Transverse colon (tissue), 4 donors: ENCODE measurements at regions not wholly inside any gene's neighbourhood (a gene's known extent, or its start where the extent isn't known, plus 50 kb on each side); places are given as distances from the start of the nearest gene placed in this dataset.

Experiments
- DNase-seq: peaks from one replicate; pipeline ENCODE4 v3.0.0-alpha.2; 2019
- H3K27ac ChIP-seq, 4 donors: fragments of 200-600 bp; sonication (generic); 2 replicates each; pipeline ENCODE4 v1.5.1; 2016 to 2018; ENCODE audit warnings: inconsistent platforms in 4 of 4
- H3K27me3 ChIP-seq: fragments of 200-600 bp; sonication (generic); 2 replicates; pipeline ENCODE4 v1.5.1; 2017; ENCODE audit warnings: inconsistent platforms
- H3K36me3 ChIP-seq, 4 donors: fragments of 200-600 bp; sonication (generic); 2 replicates each; pipeline ENCODE4 v1.5.1; 2017 to 2019; ENCODE audit warnings: inconsistent platforms in 4 of 4
- H3K4me1 ChIP-seq, 4 donors: fragments of 200-600 bp; sonication (generic); 2 replicates each; pipeline ENCODE4 v1.5.1; 2017 to 2020; ENCODE audit warnings: inconsistent platforms in 4 of 4
- H3K4me3 ChIP-seq, 4 donors: fragments of 200-600 bp; sonication (generic); 1 replicate in 1 of 4; 2 replicates in 3 of 4; pipeline versions ENCODE4 v1.5.1 to v1.6.1; 2017 to 2019; ENCODE audit warnings: inconsistent platforms in 4 of 4
- H3K9me3 ChIP-seq, 2 donors: fragments of 200-600 bp; sonication (generic); 2 replicates each; pipeline ENCODE4 v1.5.1; 2017 to 2019; ENCODE audit warnings: inconsistent platforms in 2 of 2
- EP300 ChIP-seq: sonication (generic); formaldehyde crosslinking; IDR thresholded peaks from one replicate; pipeline ENCODE4 v1.6.1; 2017; ENCODE audit warnings: antibody characterized with exemption, low read depth
- POLR2A ChIP-seq: fragments of 450-650 bp; IDR thresholded peaks from one replicate; pipeline ENCODE4 v1.6.1; 2016; ENCODE audit warnings: antibody characterized with exemption, mild to moderate bottlenecking, moderate library complexity
- POLR2AphosphoS5 ChIP-seq, 3 donors: sonication (generic); formaldehyde crosslinking; IDR thresholded peaks; one replicate each; pipeline ENCODE4 v1.6.1; 2016; ENCODE audit warnings: antibody characterized with exemption in 3 of 3
- WGBS, 2 donors: methylation state at CpG; one replicate each; pipeline ENCODE4 v1.1.5; 2018; ENCODE audit warnings: low coverage in 1 of 2; 5-methylcytosine and 5-hydroxymethylcytosine counted together
- in situ Hi-C, 4 donors: fragments of 200-750 bp; cut with MboI; loops; one replicate each; pipeline versions ENCODE4 v1.15.0 to v1.15.1; 2017; ENCODE audit warnings: low sequenced_read_pairs in 3 of 4, low pct_ligation_motif_present in 1 of 4, low pct_unique_long_range_greater_than_20kb in 1 of 4
- intact Hi-C: fragments of 100-400 bp; cut with DNase I; formaldehyde crosslinking; loops from one replicate; pipeline ENCODE4 v1.15.1; 2023; ENCODE audit warnings: low total_unique reads
- TF ChIP-seq, protein P1 (sequence below), 5 experiments: fragments of 200-600 bp in 3 of 5; fragments of 450-650 bp in 2 of 5; sonication (generic) in 3 of 5; IDR thresholded peaks; 1 replicate in 2 of 5; 2 replicates in 3 of 5; pipeline ENCODE4 v1.5.1; 2016 to 2017; ENCODE audit warnings: antibody characterized with exemption in 5 of 5, inconsistent platforms in 3 of 5, mild to moderate bottlenecking in 2 of 5, moderate library complexity in 1 of 5

DNA sequence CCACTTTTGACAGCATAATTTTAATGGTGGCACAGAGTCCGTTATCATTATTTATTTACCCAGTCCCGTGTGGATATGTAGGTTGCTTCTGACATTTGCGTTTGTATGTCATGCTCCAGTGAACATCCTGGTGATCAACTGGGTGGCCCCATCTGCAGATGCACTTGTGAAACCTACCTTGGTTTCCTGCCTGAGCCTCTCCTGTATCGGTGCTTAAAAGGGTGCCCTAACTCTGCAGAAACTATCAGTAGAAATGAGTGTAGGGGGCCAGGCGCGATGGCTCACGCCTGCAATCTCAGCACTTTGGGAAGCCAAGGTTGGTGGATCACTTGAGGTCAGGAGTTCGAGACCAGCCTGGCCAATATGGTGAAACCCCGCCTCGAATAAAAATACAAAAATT, 92.1 kb upstream of the IER5L start:
- Histone ChIP-seq H3K36me3 (no peaks in the 10 kb centered on the region), H3K4me1 (peaks cover 0 to 8% (median 0%) of the 10 kb centered on the region in 4 donors), H3K9me3 (no peaks in the 10 kb centered on the region), H3K27ac (peak overlapping the region in 1 of 4 donors; percentile 41), H3K4me3 (no peak overlapping the region), H3K27me3 (no peaks in the 10 kb centered on the region)
- in situ Hi-C loops (no loop called here), intact Hi-C loops (no loop called here)
- peak; percentile 54 for DNase-seq
- TF ChIP-seq EP300, result no peak
- TF ChIP-seq, protein P1, sequence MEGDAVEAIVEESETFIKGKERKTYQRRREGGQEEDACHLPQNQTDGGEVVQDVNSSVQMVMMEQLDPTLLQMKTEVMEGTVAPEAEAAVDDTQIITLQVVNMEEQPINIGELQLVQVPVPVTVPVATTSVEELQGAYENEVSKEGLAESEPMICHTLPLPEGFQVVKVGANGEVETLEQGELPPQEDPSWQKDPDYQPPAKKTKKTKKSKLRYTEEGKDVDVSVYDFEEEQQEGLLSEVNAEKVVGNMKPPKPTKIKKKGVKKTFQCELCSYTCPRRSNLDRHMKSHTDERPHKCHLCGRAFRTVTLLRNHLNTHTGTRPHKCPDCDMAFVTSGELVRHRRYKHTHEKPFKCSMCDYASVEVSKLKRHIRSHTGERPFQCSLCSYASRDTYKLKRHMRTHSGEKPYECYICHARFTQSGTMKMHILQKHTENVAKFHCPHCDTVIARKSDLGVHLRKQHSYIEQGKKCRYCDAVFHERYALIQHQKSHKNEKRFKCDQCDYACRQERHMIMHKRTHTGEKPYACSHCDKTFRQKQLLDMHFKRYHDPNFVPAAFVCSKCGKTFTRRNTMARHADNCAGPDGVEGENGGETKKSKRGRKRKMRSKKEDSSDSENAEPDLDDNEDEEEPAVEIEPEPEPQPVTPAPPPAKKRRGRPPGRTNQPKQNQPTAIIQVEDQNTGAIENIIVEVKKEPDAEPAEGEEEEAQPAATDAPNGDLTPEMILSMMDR (IDR thresholded peaks at IDR 0.05), result no peak
- no peak for TF ChIP-seq POLR2AphosphoS5 (IDR thresholded peaks at IDR 0.05)
- TF ChIP-seq POLR2A, result no peak
- WGBS, 2 donors, result 62 to 75% methylated on average over 4 to 10 of the region's 10 CpGs

DNA sequence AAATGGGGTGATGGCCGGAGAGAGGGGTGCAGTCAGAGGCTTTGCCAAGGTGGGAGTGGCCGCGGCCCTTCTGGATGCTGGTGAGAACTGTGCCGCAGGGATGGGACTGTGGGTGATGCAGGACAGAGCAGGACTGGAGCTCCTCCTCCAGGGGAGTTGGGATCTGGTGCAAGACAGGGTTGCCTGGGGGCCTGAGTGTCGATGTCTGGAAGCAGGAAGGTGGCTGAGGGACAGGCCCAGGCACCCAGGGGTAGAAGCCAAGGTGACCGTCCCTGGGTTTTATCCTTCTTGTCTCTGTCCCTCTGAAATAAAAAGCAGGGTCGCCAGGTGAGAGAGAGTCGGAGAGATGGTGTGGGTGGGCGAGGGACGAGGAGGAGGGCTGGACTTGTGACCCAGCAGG, 89.1 kb upstream of the IER5L start:
- Histone ChIP-seq H3K9me3 (no peaks in the 10 kb centered on the region), H3K4me3 (no peak overlapping the region), H3K4me1 (peaks cover 0 to 8% (median 0%) of the 10 kb centered on the region in 4 donors), H3K27me3 (peaks cover 3% of the 10 kb centered on the region), H3K36me3 (no peaks in the 10 kb centered on the region), H3K27ac (no peak overlapping the region)
- TF ChIP-seq, protein P1 (IDR thresholded peaks at IDR 0.05), result no peak
- no peak for TF ChIP-seq POLR2AphosphoS5 (IDR thresholded peaks at IDR 0.05)
- TF ChIP-seq EP300, result no peak
- TF ChIP-seq POLR2A, result no peak
- intact Hi-C loops, result no loop called here
- in situ Hi-C loops, result no loop called here
- no peak for DNase-seq
- WGBS, 2 donors, result 93% methylated on average over 10 of the region's 10 CpGs; no CpG with 5 or more reads in 1 of the 2 donors

DNA sequence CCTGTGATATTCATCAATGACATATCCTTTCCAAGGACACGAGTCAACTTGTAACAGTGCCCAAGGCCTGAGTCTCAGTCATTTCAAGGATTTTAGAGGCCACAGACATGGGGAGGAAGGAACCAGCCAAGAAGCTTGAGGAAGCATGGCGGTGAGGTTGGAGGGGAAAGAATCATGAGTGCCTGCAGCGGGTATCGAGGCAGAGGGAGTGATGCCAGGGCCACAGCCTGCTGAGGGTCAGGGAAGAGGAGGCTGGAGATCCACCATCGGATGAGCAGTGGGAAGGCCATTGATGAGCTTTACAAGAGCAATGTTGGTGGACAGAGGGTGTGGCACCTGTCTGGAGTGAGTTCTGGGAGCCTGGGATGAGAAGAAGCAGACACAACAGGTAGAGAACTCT, 88.5 kb upstream of the IER5L start:
- intact Hi-C loops (no loop called here), in situ Hi-C loops (no loop called here)
- TF ChIP-seq POLR2A (no peak), POLR2AphosphoS5 (IDR thresholded peaks at IDR 0.05) (no peak), EP300 (no peak)
- TF ChIP-seq, protein P1 (IDR thresholded peaks at IDR 0.05), result no peak
- Histone ChIP-seq H3K27me3 (peaks cover 3% of the 10 kb centered on the region), H3K36me3 (no peaks in the 10 kb centered on the region), H3K4me3 (no peak overlapping the region), H3K27ac (no peak overlapping the region), H3K9me3 (no peaks in the 10 kb centered on the region), H3K4me1 (peaks cover 0 to 8% (median 0%) of the 10 kb centered on the region in 4 donors)
- WGBS, 2 donors, result 60 to 83% methylated on average over 2 to 5 of the region's 5 CpGs
- DNase-seq, result no peak

DNA sequence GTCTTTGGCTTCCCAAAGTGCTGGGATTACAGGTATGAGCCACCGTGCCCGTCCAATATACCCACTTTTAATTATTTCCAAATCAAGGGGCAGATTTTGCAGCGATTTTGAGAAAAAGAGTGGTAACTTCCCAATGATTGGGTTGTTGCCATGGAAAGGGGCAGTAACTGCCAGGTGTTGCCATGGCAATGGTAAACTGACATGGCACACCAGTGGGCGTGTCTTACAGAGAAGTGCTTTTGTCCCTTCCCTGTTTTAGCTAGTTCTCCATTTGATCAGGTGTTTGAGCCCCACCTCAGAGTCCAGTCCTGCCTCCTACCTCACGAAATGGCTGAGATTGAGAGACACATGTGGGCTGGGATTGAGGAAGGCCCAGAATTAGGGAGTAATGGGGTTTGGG, 86.3 kb upstream of the IER5L start:
- peaks cover 15% of the 10 kb centered on the region for H3K27me3 ChIP-seq
- no peak overlapping the region for H3K27ac ChIP-seq
- no peaks in the 10 kb centered on the region for H3K36me3 ChIP-seq
- no peak for DNase-seq
- WGBS, 2 donors, result 70 to 73% methylated on average over 4 to 5 of the region's 5 CpGs
- no peak for TF ChIP-seq POLR2AphosphoS5 (IDR thresholded peaks at IDR 0.05)
- no peak for TF ChIP-seq EP300
- TF ChIP-seq, protein P1 (IDR thresholded peaks at IDR 0.05), result no peak
- no peak for TF ChIP-seq POLR2A
- no peaks in the 10 kb centered on the region for H3K4me1 ChIP-seq
- H3K4me3 ChIP-seq, result no peak overlapping the region
- H3K9me3 ChIP-seq, result no peaks in the 10 kb centered on the region
- in situ Hi-C loops (no loop called here), intact Hi-C loops (no loop called here)
